ENCODE measurements at regions not wholly inside any gene's neighbourhood (a gene's known extent, or its start where the extent isn't known, plus 50 kb on each side); places are given as distances from the start of the nearest gene placed in this dataset.
"Not testable (repeated sequence)": the region's sequence is repeated elsewhere in the genome, so short reads cannot be mapped to it uniquely, and the experiment has no call there.

DNA sequence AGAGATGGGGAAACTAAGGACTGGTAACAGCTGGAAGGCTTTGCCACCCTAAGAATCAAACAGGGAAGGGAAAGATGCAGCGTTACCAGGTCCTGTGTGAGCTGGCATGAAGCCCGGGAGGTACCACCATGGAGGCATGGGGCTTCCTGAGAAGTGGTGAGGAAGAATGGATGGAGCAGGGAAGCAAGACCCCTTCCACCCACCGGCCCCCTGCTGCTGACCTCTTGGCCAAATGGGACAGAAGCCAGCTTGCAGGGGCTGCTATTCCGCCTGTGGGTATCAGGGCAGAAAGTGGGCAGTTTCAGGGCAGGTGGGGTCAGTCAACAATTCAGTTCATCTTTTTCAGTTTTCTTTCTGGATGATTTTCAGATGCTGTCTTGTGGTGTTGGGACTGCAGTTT is 1099.9 kb downstream of the TBC1D22A start:
- DNase-seq (ENCODE audit: insufficient read length, low spot score) (no peak), FAIRE-seq (no peak)

DNA sequence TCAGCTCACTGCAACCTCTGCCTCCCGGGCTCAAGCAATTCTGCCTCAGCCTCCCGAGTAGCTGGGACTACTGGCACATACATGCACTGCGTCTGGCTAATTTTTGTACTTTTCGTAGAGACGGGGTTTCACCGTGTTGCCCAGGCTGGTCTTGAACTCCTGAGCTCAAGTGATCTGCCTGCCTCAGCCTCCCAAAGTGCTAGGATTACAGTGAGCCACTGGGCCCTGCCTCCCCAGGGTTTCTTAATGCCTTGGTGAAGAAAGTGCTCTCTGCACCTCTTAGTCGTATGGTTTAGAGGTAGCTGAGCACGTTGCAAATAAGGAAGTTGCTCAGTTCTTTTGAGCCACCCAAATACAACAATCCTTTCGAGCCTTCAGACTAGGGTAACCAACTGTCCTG is 1098.5 kb downstream of the TBC1D22A start:
- FAIRE-seq; DNase-seq (ENCODE audit: insufficient read length, low spot score): not testable (repeated sequence)

DNA sequence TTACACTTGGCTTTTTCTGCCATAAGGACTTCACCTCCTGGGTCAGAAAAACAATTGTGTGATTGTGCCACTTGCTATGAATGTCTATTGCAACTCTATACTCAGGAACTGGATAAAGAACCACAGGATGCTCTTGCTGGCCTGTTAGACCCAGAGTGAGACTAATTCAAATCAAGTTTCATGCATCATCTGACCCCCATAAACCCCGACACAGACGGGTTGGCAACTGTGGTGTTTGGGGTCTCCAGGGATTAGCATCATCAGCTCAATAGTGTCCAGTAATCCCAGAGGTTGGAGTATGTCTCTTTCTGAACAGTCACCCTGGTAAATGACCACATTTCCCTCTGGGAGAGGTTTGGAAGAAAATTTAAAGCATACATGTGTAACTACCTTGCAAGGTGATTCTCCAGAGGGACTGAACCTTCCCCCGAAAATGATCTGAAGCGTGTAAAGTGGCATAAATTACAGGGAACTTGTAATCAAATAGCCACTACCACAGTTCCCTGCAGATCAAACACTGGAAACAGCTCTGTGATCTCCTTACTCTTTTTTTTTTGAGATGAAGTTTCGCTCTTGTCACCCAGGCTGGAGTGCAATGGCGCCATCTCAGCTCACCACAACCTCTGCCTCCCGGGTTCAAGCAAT is 1097.6 kb downstream of the TBC1D22A start:
- FAIRE-seq (no peak), DNase-seq (ENCODE audit: insufficient read length, low spot score) (no peak)

DNA sequence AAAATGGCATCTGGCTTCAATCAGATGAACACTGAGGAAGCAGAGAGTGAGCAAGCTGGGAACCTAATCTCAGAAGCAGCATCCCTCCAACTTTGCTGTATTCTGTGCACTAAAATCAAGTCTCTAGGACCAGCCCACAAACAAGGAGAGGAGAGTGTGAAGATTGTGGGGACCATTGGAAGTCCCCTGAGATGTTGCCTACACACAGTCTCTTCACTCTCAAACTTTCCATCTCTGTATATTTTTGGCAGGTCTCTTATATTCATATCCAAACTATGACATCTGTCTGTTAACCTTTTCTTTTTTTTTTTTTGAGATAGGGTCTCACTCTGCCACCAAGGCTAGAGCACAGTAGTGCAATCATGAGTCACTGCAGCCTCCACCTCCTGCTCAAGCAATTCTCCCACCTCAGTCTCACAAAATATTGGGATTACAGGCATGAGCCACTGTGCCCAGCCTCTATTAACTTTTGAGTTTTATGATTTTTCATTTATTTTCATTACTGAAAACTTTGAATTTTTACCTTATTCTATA is 1096.4 kb downstream of the TBC1D22A start:
- FAIRE-seq (no peak), DNase-seq (ENCODE audit: insufficient read length, low spot score) (no peak)

DNA sequence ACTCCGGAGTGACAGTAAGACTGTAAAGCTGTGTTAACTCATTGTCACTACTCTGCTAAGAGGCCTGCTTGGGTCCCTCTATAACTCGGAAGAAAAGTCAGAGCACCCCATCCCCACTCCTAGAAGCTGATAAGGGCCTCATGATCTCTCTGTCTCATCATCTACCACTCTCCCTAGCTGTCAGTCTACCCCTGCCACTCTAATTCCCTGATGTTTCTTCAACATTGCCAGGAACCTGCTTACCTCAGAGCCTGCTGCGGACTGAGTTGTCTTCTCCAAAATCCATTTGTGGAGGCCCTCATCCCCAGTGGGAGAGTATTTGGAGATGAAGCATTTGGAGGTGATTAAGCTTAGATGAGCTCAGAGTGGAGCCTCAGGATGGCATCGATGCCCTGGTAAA is 1092.2 kb downstream of the TBC1D22A start:
- DNase-seq (ENCODE audit: insufficient read length, low spot score) (no peak), FAIRE-seq (no peak)

DNA sequence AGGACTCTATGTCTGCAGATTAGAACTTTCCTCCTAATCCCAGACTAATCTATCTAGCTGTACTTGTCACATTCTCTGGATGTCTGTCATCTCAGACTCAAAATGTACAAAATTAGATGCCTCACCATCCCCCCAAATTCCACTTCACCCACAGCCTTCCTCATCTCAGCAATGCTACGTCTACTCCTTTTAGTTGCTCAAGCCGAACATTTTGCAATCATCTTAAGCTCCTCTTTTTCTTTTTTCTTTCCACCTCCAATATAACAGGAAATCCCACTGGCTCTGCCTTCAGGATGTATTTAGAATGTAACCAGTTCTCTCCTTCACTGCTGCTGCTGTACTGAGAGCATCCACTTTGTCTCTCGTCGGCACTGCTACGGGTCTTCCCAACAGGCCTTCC is 1091.8 kb downstream of the TBC1D22A start:
- DNase-seq (ENCODE audit: insufficient read length, low spot score), result no peak
- no peak for FAIRE-seq

DNA sequence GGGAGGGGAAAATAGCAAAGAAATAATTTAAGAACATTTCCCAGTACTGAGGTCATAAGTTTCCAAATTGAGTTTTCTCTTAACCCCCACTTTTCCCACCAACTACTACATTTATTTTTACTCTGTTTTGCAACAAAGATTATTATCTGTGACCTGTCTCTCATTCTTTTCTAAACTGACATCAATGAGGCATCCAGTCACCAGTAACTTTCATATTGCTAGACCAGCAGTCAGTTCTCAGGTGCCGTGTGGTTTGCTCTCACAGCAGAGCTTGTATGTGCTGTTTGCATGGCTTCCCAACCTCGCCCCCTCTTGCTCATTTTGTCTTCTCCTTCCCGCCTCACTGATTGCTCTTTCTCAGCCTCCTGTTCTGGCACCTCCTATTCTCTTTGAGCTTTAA is 1091.3 kb downstream of the TBC1D22A start:
- FAIRE-seq, result no peak

DNA sequence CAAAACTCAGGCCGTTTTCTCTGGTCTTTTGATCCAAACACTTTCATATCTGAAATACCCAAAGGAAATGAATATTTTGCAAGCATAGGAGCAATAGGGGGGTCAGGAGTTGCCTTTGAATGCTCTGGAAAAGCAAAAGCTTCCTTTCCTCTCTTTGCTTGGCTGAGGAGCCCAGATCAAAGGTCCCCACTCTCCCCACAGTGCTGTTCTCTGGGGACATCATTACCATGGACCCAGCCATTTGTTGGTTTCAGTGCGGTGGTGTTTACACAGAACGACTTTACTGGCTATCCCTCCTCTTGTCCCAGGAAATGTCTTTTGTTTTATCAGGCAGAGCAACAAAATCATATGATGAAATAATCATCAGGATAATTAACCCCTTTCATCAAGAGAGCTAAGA is 1089.1 kb downstream of the TBC1D22A start:
- DNase-seq (ENCODE audit: insufficient read length, low spot score), result no peak
- no peak for FAIRE-seq

More for the DNA sequence above, 1091.3 kb downstream of the TBC1D22A start:
- DNase-seq (ENCODE audit: insufficient read length, low spot score), result no peak

DNA sequence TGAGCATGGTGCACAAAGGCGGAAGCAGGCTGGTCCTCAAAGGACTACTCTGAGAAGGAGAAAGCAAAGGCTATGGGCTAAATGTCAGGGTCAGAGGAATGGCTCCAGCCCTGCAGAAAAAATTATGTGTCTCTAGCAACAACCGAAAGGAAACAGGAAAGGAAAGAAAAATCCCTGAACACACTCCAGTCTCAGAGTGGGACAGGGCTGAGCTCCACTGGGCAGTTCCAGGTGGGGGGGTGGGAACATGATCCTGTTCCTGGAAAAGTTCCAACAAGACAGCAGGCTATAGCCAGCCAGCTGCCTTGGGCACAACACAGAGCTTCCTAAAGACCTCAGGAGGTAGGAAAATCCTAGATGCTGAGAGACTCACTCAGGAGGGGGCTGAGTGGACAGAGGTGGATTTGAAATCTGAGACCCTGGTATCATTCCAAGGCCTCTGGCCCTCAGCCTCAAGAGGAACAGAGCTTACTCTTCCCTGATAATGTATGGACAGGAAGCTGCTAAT is 1088.2 kb downstream of the TBC1D22A start:
- FAIRE-seq, result no peak
- DNase-seq (ENCODE audit: insufficient read length, low spot score), result no peak

DNA sequence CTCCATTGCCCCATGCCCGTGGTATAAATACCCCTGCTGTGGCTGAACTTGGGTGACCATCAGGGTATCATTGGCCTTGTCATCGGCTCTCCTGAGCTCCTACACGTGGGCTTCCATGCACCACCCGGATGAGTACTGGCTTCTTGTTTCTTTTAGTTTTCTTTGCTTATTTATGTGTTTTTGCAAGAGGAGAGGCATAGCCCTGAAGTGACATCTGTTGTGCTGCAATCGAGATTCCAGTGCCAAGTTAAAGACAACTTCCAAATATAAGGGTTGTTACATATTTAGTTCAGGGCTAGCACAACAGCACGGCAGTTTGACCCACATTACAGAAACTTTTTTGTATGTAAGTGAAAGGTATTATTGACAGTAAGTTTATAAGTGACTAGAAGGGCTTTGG is 1087.1 kb downstream of the TBC1D22A start:
- no peak for DNase-seq (ENCODE audit: insufficient read length, low spot score)
- FAIRE-seq, result no peak

DNA sequence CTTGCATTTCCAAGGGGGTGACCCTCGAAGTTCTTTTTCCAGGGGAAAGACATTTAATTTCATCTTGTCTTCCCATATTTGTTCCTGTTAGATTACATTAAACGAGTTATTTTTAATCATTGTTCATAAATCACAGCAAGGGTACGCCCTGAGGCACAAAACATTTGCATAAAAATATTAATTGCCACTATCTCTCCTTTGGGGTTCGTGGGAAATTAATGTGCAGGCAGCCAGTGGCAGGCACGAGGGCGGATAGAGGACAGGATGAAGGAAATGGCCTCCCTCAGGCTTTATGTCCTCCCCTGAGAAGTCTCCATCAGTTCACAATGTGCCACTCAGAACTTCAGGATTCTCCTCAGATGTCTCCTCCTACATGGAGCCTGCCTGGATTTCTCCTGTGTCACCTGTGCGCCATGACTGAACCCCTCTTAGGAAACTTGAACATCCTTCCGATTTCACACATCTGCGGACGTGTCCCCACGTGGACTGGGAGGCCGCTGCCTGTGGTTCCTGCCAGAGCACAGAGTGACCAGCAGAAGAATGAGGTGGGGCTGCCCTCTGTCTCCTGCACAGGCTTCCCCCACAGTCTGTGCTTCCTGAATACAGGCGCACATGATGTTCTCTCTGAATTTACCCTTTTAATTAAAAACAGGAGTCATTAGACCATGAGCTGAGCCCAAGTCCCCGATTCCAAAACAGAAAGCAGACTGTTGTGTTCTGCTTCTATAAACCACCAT is 1085.9 kb downstream of the TBC1D22A start:
- no peak for FAIRE-seq
- DNase-seq (ENCODE audit: insufficient read length, low spot score), result no peak

DNA sequence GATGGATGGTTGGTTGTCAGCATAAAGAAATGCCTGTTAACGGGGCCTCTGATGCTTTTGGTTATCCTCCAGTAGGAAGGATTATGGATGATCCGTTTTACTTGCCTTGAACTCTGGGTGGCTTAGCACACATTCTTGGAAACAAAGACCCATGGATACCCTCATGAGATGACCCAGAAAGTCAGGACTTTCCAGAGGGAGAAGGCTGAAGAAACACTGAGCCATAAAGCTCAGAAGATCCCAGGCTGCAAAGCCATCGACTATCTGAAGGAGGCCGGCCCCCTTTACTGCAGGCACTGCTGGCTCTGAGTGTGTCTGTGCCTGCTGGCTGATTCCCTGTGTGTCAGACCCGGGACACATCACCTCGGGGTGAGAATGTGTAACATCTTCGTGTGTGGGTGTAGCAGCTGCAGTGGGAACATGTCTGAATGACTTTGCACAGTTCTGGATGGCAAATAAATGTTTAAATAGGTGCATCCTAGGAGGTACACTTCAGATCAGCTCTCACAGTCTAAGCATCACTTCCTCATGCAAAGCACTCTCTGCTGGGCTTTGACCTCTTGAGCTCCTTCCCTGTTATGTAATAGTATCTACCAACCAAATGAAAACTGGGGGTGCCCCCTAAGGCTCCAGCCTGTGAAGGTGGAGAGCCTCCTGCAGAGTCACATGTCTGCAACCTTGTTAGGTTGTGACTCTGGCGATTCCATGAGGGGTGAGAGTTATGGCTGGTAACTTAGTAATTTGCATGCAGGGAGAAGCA is 1084.9 kb downstream of the TBC1D22A start:
- no peak for DNase-seq (ENCODE audit: insufficient read length, low spot score)
- no peak for FAIRE-seq

DNA sequence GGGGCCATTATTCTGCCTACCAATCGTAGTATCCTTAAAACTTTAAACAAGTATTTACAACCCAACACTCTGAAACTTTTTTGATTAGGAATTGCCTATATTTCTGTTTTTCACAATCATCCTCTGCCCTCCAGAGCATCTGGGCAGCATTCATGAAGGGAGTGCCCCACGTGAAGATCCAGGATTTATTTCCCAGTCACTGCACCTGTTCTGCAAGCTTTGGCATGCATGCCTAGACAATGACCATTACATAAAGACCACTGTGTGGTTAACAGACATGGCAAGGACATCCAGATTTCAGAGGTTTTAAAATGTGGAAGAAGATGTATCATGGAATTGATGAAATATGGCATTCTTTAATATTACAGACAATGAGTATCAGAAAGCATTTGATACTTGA is 1083.8 kb downstream of the TBC1D22A start:
- DNase-seq (ENCODE audit: insufficient read length, low spot score) (no peak), FAIRE-seq (no peak)

DNA sequence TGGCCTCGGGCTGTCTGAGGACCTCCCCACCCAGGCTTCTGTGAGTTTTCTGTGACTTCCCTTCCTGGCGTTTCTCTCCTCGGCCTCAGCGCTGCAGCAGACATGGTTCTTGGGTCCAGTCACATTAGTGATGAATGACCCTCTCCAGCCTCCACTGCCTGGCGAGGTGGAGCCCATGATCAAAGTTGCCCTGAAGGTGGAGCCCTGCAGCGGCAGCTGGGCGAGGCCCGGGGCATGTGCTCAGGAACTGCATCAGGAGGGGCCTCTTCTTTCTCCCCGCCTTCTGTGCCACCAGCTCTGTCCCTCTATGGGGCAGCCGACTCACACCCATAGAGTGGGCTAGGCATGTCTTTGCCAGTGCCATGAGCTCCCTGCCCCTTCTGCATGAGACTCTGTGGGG is 1079.7 kb downstream of the TBC1D22A start:
- no peak for DNase-seq (ENCODE audit: insufficient read length, low spot score)
- FAIRE-seq, result no peak

DNA sequence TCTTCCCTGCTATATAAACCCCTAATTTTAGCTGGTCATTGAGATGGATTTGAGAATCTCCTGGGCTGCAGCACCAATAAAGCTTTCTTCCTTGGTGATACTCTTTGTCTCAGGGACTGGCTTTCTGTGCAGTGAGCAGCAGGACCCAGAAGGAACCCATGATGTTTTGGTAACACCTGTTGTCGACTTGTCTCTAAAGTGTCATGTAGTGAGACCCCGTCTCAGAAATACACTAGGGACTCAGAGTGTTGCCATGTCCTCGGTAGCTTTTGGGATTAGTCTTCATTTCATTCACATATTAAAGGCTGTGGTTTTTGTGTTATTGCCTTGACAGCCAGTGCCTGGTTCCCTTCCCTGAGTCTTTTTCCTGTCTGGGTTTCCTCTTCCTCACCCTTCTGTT is 1078.7 kb downstream of the TBC1D22A start:
- DNase-seq (ENCODE audit: insufficient read length, low spot score) (no peak), FAIRE-seq (no peak)

DNA sequence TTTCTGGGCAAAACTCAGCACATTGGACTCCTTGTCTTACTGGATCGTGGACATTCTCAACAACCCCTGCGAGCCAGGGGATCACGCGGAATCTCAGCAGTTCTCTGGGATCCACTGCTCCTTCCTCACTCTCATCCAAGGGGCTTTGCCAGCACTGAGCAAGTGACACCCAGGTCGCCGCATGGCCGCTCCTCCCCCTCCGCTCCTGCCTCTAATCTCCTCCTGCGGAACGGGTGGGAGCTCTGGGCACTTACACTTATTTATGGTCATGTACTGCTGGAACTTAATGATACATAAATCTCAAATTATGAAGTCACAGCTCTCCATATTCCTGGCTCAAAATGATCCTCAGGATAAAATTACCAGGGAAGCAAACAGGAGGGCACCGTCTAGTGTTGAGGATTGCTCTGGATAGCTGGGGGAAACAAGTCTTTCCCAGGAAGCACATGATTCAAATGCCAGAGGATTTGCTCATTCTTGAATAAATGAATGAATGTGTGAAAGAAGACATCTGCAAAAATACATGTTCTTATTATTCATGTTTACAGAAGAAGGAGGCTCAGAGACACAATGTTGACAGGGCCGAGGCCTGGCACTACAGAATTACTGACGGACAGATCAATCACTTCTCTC is 1077.3 kb downstream of the TBC1D22A start:
- no peak for DNase-seq (ENCODE audit: insufficient read length, low spot score)
- no peak for FAIRE-seq

DNA sequence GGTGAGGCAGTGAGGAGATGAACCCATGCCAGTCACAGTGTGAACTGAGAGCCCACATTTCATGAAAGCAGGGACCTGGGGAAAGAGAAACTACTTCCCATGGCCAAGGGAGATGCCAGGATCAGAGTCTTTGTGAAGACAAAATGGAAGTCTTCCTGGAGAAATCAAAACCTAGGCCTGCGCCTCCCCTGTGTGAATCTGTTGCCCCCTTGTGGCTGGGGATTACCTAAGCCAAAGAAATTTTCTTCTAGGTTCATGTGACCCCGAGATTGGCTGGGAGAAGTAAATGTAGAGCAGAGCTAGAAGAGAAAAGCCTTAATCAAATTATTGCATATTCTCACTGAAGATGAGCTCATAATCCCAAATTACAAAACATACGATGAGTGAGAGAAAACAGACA is 1075.3 kb downstream of the TBC1D22A start:
- no peak for DNase-seq (ENCODE audit: insufficient read length, low spot score)
- no peak for FAIRE-seq

DNA sequence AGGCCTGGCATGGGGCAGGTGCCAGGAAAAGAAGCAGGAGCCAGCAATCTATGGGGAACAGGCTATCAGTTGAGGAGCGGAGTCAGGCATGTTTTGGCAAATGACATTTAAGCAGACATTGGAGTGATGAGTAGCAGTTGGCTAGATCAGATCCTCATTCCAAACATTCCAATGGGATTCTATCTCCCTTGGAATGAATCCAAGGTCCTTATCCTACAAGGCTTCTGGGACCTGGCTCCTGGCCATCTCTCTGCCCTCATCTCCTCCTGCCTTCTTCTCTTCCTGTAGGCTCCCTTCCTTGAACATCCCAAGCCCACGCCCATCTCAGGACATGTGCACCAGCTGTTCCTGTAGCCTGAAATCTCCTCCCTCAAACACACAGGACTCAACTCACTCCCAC is 1074.5 kb downstream of the TBC1D22A start:
- FAIRE-seq (no peak), DNase-seq (ENCODE audit: insufficient read length, low spot score) (no peak)

DNA sequence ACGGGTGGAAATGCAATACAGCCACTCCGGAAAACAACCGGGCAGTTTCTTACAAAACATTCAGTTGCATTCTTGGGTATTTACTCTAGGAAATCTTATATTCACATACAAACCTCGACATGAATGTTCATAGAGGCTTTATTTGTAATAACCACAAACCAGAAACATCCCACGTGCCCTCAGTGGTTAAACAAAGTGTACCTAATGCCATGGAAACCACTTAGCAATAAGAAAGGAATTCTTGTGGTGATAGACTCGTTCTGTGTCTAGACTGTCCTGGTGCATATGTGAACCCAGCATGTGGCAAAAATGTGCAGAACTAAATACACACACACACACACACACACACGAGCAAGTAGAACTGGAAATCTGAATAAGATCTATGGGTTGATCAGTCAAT is 1073.3 kb downstream of the TBC1D22A start:
- FAIRE-seq (no peak), DNase-seq (ENCODE audit: insufficient read length, low spot score) (no peak)

DNA sequence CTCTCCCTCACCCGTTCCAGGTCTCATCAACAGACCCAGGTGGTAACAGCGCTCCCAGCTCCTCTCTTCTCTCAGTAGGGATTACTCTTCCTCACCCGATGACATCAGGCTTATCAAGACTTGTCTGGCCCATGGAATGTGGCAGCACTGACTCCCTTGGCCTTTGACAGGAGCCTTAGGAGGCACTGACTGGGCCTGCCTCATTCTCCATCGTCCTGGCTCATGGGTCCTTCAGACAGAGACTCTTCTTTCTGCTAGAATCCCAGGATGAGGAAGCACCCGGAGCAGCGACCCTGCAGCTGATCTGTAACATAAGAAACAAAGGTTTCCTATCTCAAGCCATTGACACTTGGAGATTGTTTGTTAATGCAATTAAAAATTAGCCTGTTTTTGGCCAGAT is 1063.6 kb downstream of the TBC1D22A start:
- FAIRE-seq (no peak), DNase-seq (ENCODE audit: insufficient read length, low spot score) (no peak)

DNA sequence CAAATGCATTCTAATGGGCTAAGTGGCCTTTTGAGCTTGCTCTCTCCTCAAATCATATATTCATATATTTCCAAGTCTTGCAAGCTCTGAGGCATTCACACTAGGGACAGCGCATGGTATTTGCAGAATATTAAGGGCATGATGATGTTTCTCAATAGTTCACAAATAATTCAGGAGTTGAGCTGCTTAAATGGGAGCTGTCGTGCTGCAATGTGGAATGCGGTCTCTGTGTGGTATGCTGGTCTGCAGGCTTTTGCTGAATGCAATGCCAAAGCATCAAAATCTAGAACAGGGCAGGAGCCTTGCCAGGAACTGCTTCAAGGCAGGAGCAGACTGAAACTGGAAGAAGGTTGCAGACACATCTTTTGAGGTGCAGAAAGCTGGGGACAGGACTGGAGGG is 1060.0 kb downstream of the TBC1D22A start:
- DNase-seq (ENCODE audit: insufficient read length, low spot score) (no peak), FAIRE-seq (no peak)

Data from HTR-8/SVneo (cell line).